HCT116 (cell line): ENCODE measurements at regions not wholly inside any gene's neighbourhood (a gene's known extent, or its start where the extent isn't known, plus 50 kb on each side); places are given as distances from the start of the nearest gene placed in this dataset.

ENCODE experiments used
- ATAC-seq: fragments of 200-7000 bp; cut with Tn5 transposase; 2 replicates; pipeline ENCODE4 v1.9.1; 2020; ENCODE audit warnings: mild to moderate bottlenecking, moderate library complexity
- BruUV-seq: library from RNA; stranded (reverse); fragments of 400-500 nt; replicated peaks from 2 replicates; lab custom pipeline; 2021; lab: Mats Ljungman, UMichigan
- CTCF ChIA-PET: fragments of 300-600 bp; sonication (Branson Sonifier 250); formaldehyde crosslinking; loops from one replicate; lab custom pipeline; 2021; ENCODE audit warnings: antibody characterized with exemption; lab: Charles Lee
- POLR2A ChIA-PET: fragments of 300-600, 350-600 bp; sonication (Branson Sonifier 250); formaldehyde crosslinking; loops from one replicate; lab custom pipeline; 2021; ENCODE audit warnings: antibody characterized with exemption; lab: Charles Lee
- RAD21 ChIA-PET, 2 experiments: fragments of 300-600 bp; sonication (Branson Sonifier 250); formaldehyde crosslinking; loops; one replicate each; lab custom pipeline; 2023; ENCODE audit warnings: low total read pairs in 2 of 2; ENCODE audit not compliant: uncharacterized antibody in 2 of 2, unreplicated experiment in 2 of 2, low non-redundant PET in 1 of 2; lab: Charles Lee
- DNase-seq: peaks from one replicate; pipeline ENCODE4 v3.0.0-alpha.2; 2010; ENCODE audit warnings: low read depth, low spot score
- H2AFZ ChIP-seq: fragments of 200-600 bp; shearing (Covaris generic), sonication (generic); 2 replicates; pipeline ENCODE4 v1.6.1; 2017; ENCODE audit warnings: low read depth, mixed run types, mixed read lengths, antibody characterized with exemption, low read length; ENCODE audit not compliant: poor library complexity, severe bottlenecking
- H3K27ac ChIP-seq: 2 replicates; pipeline ENCODE4 v1.5.1; 2012; ENCODE audit warnings: low read depth, low read length
- H3K27me3 ChIP-seq: fragments of 200-600 bp; sonication (generic); 2 replicates; pipeline ENCODE4 v1.6.1; 2016; ENCODE audit warnings: mixed run types, low read length, mixed read lengths; ENCODE audit not compliant: insufficient read depth
- H3K36me3 ChIP-seq, 2 experiments: fragments of 200-500 bp in 1 of 2; fragments of 200-600 bp in 1 of 2; sonication (Bioruptor generic) in 1 of 2; sonication (generic) in 1 of 2; 2 replicates each; pipeline versions ENCODE4 v1.5.1 to v1.6.1; 2014 to 2016; ENCODE audit warnings: low read length in 2 of 2, inconsistent platforms in 1 of 2, mixed read lengths in 1 of 2, mixed run types in 1 of 2; ENCODE audit not compliant: insufficient read depth in 2 of 2, control insufficient read depth in 1 of 2
- H3K4me1 ChIP-seq, 2 experiments: fragments of 200-600 bp in 1 of 2; sonication (generic) in 1 of 2; 2 replicates each; pipeline versions ENCODE4 v1.5.1 to v1.6.1; 2012 to 2017; ENCODE audit warnings: low read length in 2 of 2, inconsistent platforms in 1 of 2, mild to moderate bottlenecking in 1 of 2, mixed read lengths in 1 of 2, mixed run types in 1 of 2, moderate library complexity in 1 of 2; ENCODE audit not compliant: insufficient read depth in 2 of 2, control insufficient read depth in 1 of 2
- H3K4me2 ChIP-seq: fragments of 200-600 bp; sonication (generic); 2 replicates; pipeline ENCODE4 v1.6.1; 2017; ENCODE audit warnings: mixed run types, low read length, mixed read lengths
- H3K4me3 ChIP-seq, 2 experiments: fragments of 200-600 bp in 1 of 2; sonication (generic) in 1 of 2; replicated peaks in 1 of 2; 2 replicates each; pipeline ENCODE4 v1.5.1; 2011 to 2016; ENCODE audit warnings: low read length in 2 of 2, control low read depth in 1 of 2, low read depth in 1 of 2, mild to moderate bottlenecking in 1 of 2, mixed read lengths in 1 of 2, mixed run types in 1 of 2
- H3K79me2 ChIP-seq: fragments of 200-600 bp; sonication (generic); 2 replicates; pipeline ENCODE4 v1.6.1; 2017; ENCODE audit warnings: mild to moderate bottlenecking, mixed run types, low read length, moderate library complexity, mixed read lengths; ENCODE audit not compliant: insufficient read depth
- H3K9ac ChIP-seq: fragments of 200-600 bp; sonication (generic); 2 replicates; pipeline ENCODE4 v1.6.1; 2016; ENCODE audit warnings: low read length, mixed read lengths
- H3K9me2 ChIP-seq: fragments of 200-600 bp; sonication (generic), shearing (Covaris generic); 2 replicates; pipeline ENCODE4 v1.6.1; 2017; ENCODE audit warnings: mixed run types, mild to moderate bottlenecking, moderate library complexity; ENCODE audit not compliant: insufficient read depth
- H3K9me3 ChIP-seq, 2 experiments: fragments of 200-500 bp in 1 of 2; fragments of 200-600 bp in 1 of 2; sonication (Bioruptor generic) in 1 of 2; sonication (generic) in 1 of 2; 2 replicates each; pipeline ENCODE4 v1.6.1; 2014 to 2017; ENCODE audit warnings: low read length in 2 of 2, mixed read lengths in 2 of 2, inconsistent platforms in 1 of 2, low read depth in 1 of 2, mild to moderate bottlenecking in 1 of 2, mixed run types in 1 of 2, moderate library complexity in 1 of 2; ENCODE audit not compliant: control insufficient read depth in 1 of 2, insufficient read depth in 1 of 2
- H4K20me1 ChIP-seq: fragments of 200-600 bp; sonication (generic), shearing (Covaris generic); 2 replicates; pipeline ENCODE4 v1.6.1; 2017; ENCODE audit warnings: mixed run types, mild to moderate bottlenecking, moderate library complexity; ENCODE audit not compliant: insufficient read depth
- ATF3 ChIP-seq: IDR thresholded peaks from 2 replicates; pipeline ENCODE4 v1.6.1; 2012
- CBX3 ChIP-seq: IDR thresholded peaks from 2 replicates; pipeline ENCODE4 v1.6.1; 2012; ENCODE audit warnings: low read depth
- CEBPB ChIP-seq: IDR thresholded peaks from 2 replicates; pipeline ENCODE4 v1.6.1; 2012; ENCODE audit warnings: low read depth
- CTCF ChIP-seq, 3 experiments: fragments of 200-600 bp in 1 of 3; sonication (generic) in 1 of 3; IDR thresholded peaks in 2 of 3; conservative IDR thresholded peaks in 1 of 3; 2 replicates each; pipeline ENCODE4 v1.5.1; 2012 to 2017; ENCODE audit warnings: low read depth in 2 of 3, low read length in 2 of 3, antibody characterized with exemption in 1 of 3, borderline replicate concordance in 1 of 3, control low read depth in 1 of 3, mild to moderate bottlenecking in 1 of 3, mixed read lengths in 1 of 3, mixed run types in 1 of 3, moderate library complexity in 1 of 3; ENCODE audit not compliant: insufficient read depth in 1 of 3
- ELF1 ChIP-seq: IDR thresholded peaks from 2 replicates; pipeline ENCODE4 v1.6.1; 2012; ENCODE audit warnings: low read depth, borderline replicate concordance
- EZH2phosphoT487 ChIP-seq: fragments of 200-600 bp; IDR thresholded peaks from 2 replicates; pipeline ENCODE4 v1.6.1; 2018; ENCODE audit warnings: antibody characterized with exemption, borderline replicate concordance
- FOSL1 ChIP-seq: IDR thresholded peaks from 2 replicates; pipeline ENCODE4 v1.6.1; 2012; ENCODE audit warnings: low read depth
- POLR2AphosphoS5 ChIP-seq: IDR thresholded peaks from 2 replicates; pipeline ENCODE4 v1.6.1; 2011; ENCODE audit warnings: mild to moderate bottlenecking, low read depth, low read length, moderate library complexity
- RAD21 ChIP-seq: IDR thresholded peaks from 2 replicates; pipeline ENCODE4 v1.6.1; 2012; ENCODE audit warnings: low read depth, mild to moderate bottlenecking
- SIN3A ChIP-seq: IDR thresholded peaks from 2 replicates; pipeline ENCODE4 v1.6.1; 2012; ENCODE audit warnings: low read depth
- TCF7L2 ChIP-seq: IDR thresholded peaks from 2 replicates; pipeline ENCODE4 v1.7.0; 2011; ENCODE audit warnings: borderline replicate concordance, inconsistent platforms; ENCODE audit not compliant: insufficient read depth, insufficient read length; ENCODE audit errors: extremely low read depth
- ZNF274 ChIP-seq: fragments of 200-500 bp; sonication (Bioruptor generic); IDR thresholded peaks from 2 replicates; pipeline ENCODE4 v1.6.1; 2014; ENCODE audit warnings: mild to moderate bottlenecking, low read depth, low read length, inconsistent platforms
- intact Hi-C: fragments of 100-400 bp; cut with micrococcal nuclease; formaldehyde crosslinking; loops from 2 replicates; pipeline ENCODE4 v1.10.0; 2022

- CTCF ChIA-PET: no interaction called here
- intact Hi-C loops: no loop called here
These were observed 231.4 kb downstream of the LRRN1 start for GRCh38 chr3:4030624-4031023.

GRCh38 chr3:4033296-4033695 is 234.1 kb downstream of the LRRN1 start:
- H3K9ac ChIP-seq: no peak overlapping the region
- CTCF ChIA-PET: no interaction called here
- H3K4me3 ChIP-seq: no peak overlapping the region
- no peak for ATAC-seq
- H3K79me2 ChIP-seq: no peaks in the 10 kb centered on the region
- no peaks in the 10 kb centered on the region for H3K36me3 ChIP-seq
- H3K4me1 ChIP-seq: no peaks in the 10 kb centered on the region
- H2AFZ ChIP-seq: no peak overlapping the region
- H3K27ac ChIP-seq: no peak overlapping the region
- TF ChIP-seq RAD21 (no peak), CEBPB (no peak), SIN3A (no peak), CTCF (IDR thresholded peaks at IDR 0.05 in 2 of 3, conservative IDR thresholded peaks at IDR 0.05 in 1 of 3; ENCODE audit: borderline replicate concordance in 1 of 3, insufficient read depth in 1 of 3, low read depth in 2 of 3, low read length in 2 of 3) (no peak), TCF7L2 (no peak), ZNF274 (no peak)
- H3K9me3 ChIP-seq: no peaks in the 10 kb centered on the region
- intact Hi-C loops: no loop called here
- no peaks in the 10 kb centered on the region for H3K9me2 ChIP-seq
- no peak for DNase-seq
- no TSS peak for BruUV-seq
- H3K27me3 ChIP-seq: no peaks in the 10 kb centered on the region
- POLR2A ChIA-PET: no interaction called here
- RAD21 ChIA-PET: no interaction called here
- no peak overlapping the region for H3K4me2 ChIP-seq
- H4K20me1 ChIP-seq: no peaks in the 10 kb centered on the region

More at GRCh38 chr3:4030624-4031023, 231.4 kb downstream of the LRRN1 start:
- ATAC-seq: no peak
- H3K9ac ChIP-seq: no peak overlapping the region
- H3K27ac ChIP-seq: no peak overlapping the region
- TF ChIP-seq CBX3 (no peak), FOSL1 (no peak), ATF3 (no peak), POLR2AphosphoS5 (no peak), ELF1 (no peak), CEBPB (no peak), EZH2phosphoT487 (no peak), SIN3A (no peak)
- H3K4me2 ChIP-seq: no peak overlapping the region
- POLR2A ChIA-PET: no interaction called here
- H3K9me3 ChIP-seq: no peaks in the 10 kb centered on the region
- BruUV-seq: no TSS peak
- H3K36me3 ChIP-seq: no peaks in the 10 kb centered on the region
- no peaks in the 10 kb centered on the region for H3K9me2 ChIP-seq
- DNase-seq: no peak
- no peaks in the 10 kb centered on the region for H3K27me3 ChIP-seq
- no peaks in the 10 kb centered on the region for H3K4me1 ChIP-seq
- H4K20me1 ChIP-seq: no peaks in the 10 kb centered on the region
- no peak overlapping the region for H2AFZ ChIP-seq
- H3K79me2 ChIP-seq: no peaks in the 10 kb centered on the region
- H3K4me3 ChIP-seq: no peak overlapping the region
- RAD21 ChIA-PET: no interaction called here
